Activated CD4-positive, alpha-beta T cell treated with anti-CD3 and anti-CD28 coated beads, Interleukin-2, amount 50 U/mL, for 16 hours (primary cell): ENCODE measurements at regions not wholly inside any gene's neighbourhood (a gene's known extent, or its start where the extent isn't known, plus 50 kb on each side); places are given as distances from the start of the nearest gene placed in this dataset.
"Not testable (repeated sequence)": the region's sequence is repeated elsewhere in the genome, so short reads cannot be mapped to it uniquely, and the experiment has no call there.

Experiments
- DNase-seq: peaks from one replicate; pipeline ENCODE4 v3.0.0-alpha.2; 2020

DNA sequence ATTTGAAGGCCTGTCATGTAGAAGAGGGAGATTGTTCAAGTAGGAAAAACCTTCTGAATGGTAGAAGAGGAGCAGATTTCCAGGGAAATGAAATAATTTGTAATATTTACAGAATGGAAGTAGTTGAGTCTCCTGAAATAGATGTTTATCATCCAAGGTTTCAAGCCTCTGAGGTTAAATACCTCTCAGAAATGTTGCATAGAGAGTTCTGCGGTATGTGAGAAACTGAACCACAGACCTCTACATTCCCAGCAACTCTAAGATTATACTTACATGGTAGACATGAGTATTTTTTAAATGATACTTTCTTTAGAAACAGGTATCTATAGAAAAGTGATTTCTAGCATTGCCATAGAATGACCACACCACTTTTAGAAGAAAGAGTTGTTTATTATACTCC lies 379.8 kb upstream of the FANCL start:
- DNase-seq = no peak

DNA sequence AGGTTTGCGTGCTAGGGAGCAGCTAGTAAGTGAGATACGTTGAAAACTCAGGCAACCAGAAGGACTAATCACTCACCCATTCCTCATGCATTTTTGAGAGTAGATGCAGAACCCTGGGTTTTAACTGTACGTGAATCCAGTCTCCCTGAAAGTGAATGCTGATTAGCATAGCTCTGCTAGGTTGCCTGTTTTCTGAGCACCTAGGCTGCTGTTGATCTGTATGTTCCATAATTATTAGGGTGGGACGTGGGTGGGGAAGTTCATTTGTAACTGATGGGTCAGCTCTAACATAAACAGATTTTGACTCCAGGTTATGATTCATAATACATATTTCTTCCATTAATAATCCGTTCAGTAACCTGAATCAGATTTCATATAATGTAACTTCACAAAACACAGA lies 379.0 kb upstream of the FANCL start:
- DNase-seq = no peak

DNA sequence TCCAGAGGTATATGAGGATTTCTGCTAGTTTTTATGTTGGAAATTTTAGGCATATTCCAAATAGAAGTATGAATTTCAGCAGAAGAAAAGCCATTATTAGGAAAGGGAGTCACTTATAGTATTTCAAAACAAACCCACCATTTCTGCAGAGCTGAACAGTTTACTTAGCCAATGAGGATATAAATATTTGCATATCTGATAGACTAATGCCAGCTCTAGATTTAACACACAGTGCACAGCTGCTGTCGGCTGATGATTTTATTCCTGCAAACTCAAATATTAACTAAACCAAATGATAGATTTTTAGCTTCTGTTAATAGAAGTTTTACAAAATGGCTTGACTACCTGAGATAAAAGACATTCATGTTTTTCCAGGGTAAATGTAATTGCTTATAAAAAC lies 375.8 kb upstream of the FANCL start:
- no peak for DNase-seq

DNA sequence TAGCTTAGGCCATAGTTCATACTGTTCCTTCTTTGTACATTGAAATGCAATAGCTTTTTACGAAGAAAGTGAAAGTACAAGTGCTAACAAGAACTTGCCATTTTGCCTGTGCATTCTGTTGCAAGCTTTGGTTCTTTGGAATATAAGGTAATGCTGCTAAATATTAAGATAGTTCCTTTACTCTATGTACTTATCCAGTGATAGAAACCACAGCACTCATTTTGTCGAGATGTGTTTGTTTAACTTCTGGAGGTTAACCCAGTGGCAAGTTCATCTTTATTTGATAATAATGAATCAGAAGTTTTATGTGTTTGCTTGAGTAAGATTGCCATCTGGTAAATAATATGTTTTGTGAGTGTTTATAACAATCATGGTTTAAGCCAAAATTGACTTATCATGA lies 373.1 kb upstream of the FANCL start:
- DNase-seq = no peak

DNA sequence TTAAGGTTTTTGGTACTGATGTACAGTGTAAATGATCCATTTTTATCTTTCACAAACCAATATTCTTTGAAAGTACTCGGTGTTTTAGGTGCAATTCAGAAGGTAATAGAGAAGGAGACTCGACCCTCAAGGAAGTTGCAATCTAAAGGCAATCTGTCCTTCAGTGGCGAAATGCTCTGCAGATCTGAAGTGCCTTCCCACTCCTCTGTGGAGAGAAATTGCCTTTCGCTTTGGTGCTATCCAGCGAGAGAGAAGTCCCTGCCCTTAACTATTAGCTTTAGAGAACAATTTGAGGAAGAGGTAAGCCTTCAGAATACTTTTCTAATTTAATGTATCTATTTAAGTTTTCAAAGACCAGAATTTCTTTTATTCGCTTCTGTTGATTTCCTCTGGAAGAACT lies 371.8 kb upstream of the FANCL start:
- no peak for DNase-seq

DNA sequence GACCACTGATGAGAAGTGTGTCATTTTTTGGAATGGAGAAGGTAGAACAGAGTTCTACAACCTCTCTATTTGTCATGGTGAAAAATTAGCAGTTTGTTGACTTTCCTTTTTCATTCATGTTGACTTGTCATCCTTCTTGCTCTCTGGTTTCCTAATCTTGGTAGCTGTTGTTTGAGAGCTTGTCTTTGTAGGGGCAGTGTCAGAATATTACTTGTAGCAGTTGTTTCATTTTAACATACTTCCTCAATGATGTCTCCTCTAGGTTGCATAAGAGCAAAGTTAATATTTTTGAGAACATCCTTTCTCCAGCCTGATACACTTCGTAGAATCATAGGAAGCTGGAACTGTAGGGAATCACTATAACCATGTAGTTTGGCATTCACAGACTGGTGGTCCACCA lies 368.2 kb upstream of the FANCL start:
- DNase-seq = no peak

DNA sequence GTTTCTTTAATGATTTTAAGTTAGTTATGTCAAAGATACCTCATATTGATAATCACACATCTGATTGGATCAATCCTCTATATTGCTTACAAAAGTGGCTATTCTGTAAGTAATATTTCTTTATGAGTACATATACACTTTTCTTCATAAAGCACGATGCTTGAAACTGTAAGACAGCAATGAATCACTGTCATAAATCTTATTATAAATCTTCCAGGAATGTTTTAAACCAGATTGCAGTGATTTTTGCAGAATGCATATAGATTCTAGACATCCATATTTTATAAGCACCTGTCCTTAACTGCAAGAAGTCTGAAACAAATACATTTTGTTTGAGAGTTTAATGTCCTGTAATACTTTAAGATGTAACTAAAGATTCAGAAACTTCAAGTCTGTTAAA lies 367.0 kb upstream of the FANCL start:
- DNase-seq = no peak

DNA sequence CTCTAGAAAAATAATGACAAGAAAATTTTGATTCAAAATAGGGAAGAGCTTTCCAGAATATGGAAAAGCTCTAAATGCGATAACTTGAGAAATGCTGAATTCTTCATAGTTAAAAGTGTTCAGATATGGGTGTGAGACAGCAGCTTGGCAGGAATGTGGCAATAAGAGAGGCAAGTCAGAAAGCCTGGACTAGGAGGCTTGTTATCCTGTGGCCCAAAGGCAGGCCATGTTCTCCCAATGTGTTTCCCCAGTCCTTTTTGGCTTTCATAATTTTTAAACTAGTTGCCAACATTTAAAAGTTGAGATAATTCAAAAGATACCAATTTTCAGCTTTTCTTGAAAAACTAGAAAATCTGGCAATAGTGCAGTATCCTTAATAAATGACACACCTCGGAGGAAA lies 366.3 kb upstream of the FANCL start:
- no peak for DNase-seq

DNA sequence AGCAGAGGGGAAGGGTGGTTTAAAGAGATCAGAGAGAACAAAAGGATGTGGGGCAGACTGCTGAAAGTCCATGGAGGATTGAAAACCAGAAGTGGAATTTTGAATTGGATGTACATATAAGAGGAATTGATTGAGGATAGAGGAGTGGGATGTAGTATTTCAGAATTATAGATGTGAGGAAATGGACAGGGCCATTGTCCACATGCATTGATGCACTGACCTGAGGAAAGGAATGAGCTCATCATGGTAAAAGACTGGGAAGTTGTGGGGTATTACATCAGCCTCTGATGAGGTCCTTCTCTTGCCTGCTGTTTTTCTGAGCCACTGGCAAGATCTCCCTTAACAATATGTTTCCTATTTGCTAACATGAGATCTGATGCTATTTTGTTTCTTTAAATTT lies 365.7 kb upstream of the FANCL start:
- DNase-seq = no peak

DNA sequence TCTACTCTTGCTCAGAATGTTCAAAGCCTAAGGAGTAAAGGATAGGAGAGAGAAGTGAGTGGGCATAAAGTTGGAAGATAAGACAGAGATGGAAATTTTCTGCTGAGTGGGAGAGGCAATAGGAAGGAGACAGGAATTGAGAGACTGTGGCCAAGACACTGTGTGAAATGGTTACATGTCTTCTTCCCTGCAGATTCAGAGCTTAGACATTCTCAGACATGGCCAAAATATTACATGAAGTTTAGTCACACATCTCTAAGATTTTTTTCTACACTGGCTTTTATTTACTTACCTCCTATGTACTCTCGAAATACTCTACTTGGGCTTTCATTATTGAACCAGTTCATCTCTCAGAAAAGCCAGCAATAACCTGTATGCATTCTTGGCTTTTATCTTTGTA lies 363.0 kb upstream of the FANCL start:
- DNase-seq = no peak

DNA sequence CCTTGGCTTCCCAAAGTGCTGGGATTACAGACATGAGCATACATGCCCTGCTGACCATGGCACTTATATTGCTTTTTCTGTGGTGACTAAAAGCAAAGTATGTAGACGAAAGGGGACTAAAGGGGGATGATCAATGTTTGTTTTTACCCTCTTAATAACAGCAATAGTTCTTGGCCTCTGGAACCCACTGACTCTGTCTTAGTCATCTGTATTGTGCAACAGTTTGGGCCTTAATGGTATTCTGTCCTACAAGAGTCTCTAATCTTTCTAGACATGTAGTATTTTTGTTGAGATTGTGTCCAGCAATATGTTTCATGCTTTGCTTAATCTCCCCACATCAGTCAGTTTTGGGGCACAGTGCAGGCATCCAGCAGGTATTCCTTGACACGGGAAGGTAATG lies 359.9 kb upstream of the FANCL start:
- DNase-seq = no peak

DNA sequence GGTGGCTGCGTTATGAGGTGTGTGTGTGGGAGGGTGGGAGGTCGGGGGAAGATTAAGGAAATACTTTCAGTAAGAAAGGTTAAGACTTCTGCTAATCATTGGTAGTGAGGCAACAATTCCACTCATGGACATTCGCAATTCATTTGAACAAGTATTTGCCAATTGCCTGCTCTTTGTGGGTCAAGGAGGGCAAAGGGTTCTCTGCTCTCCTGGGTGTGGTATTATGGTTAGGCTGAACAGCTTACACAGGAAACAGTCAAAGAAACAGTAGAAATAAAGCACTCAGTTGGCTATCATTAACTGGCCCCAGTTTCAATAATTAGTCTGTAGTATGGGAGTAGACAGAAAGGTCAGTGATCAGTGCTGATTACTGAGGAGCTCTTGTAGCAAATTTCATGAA lies 357.0 kb upstream of the FANCL start:
- no peak for DNase-seq

DNA sequence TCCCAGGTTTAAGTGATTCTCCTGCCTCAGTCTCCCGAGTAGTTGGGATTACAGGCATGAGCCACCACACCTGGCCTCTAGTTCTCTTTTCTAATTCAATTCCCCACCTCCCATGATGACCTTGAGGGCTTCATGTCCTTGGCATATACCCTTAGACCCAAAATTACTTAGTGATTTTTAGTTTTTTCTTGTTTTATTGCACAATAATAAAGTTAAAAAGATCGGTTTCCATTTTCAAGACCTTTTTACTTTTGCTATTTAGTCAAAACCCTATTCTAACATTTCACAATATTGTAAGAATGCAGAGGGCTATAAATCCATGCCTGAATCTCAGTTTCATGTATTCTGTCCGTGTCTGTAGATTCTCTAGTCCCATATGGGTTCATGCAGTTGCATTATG lies 354.6 kb upstream of the FANCL start:
- DNase-seq = no peak

DNA sequence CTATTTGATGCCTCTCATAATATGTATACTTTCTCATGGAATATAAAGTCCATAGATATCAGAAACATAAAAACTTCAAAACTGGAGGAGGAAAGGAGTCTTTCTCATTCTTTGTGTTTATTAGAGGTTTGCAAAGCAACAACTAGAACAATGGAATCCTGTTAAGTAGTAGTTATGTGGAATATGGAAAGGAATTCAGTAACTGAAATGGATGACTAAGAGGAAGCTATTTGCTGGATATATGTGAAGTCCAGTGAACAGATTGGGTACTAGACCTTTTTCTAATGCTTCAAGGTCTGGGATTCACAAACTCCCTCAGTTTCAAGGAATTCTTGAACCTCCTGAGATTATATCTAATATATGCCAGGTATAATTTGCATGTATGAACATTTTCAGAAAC lies 353.6 kb upstream of the FANCL start:
- no peak for DNase-seq

DNA sequence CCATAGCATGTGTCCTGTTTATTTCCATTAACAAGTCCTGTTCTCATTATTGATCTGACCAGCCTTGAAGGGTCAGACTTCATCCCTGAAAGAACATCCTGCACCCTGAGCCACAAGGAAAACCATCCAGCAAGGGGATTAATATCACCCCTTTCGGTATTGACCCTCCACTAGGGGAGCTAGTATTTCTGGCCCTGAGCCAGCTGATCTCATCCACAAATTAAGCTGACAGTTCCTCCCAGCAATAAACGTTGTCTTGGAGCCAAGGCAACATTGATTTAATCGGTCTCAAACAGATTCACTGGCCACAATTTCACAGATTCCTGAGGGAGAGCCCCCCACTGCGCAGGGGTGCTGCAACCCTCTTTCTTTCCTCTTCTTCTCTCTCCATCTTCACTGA lies 353.1 kb upstream of the FANCL start:
- DNase-seq = no peak

DNA sequence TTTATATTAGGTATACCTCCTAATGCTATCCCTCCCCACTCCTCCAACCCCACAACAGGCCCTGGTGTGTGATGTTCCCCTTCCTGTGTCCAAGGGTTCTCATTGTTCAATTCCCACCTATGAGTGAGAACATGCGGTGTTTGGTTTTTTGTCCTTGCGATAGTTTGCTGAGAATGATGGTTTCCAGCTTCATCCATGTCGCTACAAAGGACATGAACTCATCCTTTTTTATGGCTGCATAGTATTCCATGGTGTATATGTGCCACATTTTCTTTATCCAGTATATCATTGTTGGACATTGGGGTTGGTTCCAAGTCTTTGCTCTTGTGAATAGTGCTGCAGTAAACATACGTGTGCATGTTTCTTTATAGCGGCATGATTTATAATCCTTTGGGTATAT lies 345.1 kb upstream of the FANCL start:
- DNase-seq = not testable (repeated sequence)

DNA sequence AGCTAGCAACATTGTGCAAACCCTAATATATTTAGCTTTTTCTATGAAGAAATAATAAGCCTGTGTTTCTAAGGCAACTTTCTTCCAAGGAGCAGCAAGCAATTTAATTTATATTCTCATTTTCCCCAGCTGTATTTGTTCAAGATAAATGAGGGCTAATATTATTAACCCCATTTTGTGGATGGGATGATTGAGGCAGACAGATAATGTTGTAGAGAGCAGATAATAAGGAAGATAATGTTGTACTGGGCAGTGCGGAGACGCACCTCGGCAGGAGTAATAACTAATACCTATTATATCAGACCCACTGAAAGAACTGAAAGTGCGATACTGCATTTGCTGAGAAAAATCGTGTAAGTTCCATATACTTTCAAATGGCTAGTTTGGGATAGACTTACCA lies 344.1 kb upstream of the FANCL start:
- DNase-seq = no peak

DNA sequence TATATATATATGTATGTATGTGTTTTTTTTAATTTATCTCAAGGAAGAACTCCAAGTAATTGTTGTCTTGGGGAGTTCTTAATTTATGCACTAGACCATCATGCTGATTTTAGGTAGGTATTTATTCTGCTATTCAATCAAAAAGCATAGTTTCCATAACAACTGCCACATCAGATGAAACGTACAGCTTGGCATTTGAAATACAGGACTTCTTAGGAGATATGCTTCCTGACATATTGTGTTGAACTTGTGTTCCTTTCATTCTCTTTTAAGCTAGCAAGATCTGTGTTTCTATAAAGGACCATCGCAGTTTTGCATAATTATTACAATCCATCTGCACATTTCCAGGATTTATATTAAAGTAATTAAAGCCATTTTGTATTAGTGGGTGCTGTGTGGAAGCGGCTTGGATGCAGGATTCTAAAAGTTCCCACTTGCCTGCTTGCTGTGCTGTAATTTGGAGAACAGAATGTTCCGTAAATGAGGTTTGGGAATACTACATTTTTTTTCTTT lies 343.5 kb upstream of the FANCL start:
- DNase-seq = no peak

DNA sequence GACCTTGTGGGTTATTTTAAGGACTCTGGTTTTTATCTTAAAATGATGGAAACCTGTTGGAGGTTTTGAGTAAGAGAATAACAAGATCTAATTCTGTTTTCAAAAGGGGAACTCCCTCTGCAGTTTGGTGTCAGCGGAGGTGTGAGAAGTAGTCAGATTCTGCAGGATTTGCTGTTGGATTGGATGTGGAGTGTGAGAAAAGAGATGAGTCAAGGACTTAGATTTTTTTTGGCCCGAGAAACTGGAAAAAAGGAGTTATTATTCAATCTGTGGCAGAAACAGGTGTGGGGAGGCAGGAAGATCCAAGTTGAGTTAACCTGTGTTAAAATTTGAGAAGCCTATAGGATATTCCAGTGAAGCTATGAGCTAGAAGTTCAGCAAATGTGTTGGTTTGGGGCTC lies 337.2 kb upstream of the FANCL start:
- DNase-seq = no peak

DNA sequence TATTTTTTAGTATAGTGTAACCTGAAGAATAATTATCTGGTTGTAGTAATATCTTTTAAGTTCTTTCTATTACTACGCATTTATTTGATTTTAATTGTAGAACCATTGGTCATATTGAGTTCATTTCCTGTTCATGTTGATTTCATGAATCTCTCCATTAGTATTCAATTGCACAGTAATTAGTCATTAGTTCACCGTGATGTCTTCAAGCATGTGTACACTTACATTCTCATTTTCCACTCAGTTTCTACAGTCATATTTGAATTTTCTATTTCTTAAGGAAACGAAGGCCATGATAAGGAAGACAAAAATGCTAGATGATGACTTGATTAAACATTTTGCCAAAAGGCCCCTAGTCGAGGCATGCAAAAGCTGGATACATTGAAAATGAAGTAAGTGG lies 333.7 kb upstream of the FANCL start:
- no peak for DNase-seq

DNA sequence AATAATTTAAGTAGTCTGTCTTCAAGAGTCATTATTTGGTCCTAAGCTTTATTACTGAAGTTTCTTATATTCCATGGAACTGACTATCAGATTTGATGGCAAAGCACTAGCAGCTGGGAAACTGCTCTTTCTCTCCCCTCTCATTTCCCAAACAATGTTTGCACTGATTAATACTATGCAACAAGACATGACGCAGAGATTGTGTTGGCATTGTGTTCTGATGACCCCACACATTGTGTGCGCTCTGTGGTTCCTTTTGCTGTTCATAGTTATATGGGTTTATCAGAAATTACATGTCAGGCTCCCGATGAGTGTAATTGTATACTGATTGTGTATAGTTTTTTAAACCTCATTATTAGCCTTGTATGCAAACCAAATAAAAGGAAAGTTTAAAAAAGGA lies 331.6 kb upstream of the FANCL start:
- DNase-seq = no peak

DNA sequence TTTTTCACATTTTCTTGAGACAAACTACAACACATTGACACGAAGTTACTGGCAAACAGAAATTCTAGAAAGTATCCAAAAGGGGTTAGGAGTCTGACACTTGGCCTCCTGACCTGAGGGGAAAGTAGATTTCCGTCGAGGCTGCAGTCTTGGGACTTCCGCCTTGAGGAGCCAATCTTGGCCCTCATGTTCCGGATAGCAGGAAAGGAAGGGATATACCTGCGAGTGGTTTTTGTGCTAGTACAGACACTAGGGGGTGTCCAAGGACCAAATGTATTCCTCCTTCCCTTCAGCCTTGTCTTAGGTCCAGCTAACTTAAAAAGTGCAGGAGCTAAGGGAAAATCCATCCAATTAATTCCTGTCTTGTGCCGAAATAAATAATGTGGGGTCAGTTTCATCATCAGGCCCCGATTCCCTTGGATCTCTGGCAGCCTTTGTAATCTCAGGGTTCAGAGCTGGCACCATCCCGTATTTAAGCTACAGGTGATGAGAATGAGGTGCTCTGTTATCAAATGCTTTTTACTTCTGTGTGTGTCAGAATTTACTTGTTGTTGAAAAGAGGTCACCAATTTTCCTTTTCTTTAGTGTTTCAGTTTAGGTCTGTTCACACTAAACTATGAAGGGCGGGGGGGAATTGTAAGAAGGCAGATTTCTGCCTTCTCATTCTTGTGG lies 330.2 kb upstream of the FANCL start:
- peak; percentile 34 for DNase-seq

DNA sequence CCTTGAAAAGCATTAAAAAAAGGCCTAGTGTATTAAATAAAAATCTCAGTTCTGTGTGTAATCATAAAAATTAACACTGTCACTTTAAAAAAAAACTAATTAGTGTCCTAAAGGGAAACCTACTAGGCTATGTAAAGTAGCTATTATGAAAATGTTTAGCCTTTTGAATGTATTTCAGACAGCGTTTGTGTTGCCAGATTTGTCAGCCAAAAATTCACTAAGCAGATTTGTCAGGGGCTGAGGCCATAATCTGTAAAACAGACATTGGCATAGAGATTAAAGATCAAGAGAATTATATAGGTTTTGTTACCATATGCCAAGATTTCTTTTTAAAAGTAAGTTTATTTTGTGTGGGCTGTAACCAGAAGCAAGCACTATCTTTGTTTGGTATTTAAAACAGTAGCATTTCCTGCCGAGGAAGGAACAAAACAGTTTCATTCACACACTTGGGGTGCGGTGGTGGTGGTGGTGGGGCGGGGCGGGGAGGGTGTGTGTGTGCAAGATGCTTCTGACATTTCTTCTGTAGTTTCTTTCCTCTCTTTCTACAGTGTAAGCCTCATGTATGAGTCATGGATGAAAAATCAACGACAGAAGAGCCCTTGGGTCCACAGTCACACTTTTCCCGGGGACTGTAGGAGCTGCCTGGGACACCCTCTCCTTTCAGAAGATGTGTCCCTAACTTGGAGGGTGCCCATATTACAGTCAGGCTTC lies 328.5 kb upstream of the FANCL start:
- DNase-seq = no peak

DNA sequence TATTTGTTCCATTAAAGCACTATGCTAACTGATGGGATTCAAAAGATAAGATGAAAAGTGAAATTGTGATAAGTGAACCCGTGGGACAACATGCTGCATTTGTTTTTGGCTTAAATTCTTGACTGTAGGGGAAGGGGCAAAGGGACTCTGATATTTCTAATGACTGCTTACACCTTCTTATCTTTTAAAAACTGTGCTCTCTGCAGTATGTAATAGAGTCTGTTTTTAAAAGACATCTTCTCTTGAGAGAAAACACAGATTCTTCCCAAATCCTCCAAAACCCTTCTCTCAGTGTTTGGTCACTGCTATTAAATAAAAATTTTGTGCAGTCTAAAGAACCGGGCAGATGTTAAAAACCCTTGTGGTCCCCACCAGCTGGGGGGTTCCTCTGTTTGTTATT lies 327.8 kb upstream of the FANCL start:
- DNase-seq = no peak

DNA sequence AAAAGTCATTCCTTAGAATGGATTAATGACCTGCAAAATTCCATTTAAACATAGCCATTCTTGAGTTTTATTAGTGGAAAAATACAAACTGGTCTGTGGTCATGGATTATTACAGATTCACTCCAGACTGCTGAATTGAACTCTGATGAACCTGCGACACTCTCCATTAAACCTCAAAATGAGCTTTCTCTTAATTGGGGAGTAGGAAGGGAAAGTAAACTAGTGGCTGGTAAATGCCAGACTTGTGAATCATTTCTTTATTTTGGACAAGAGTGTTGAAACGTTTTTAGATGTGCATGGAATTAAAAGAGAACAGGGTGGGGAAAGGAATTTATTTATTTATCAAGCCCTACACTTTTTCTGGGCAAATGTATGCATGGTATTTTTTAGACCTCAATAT lies 321.2 kb upstream of the FANCL start:
- DNase-seq = no peak
